Left ventricle myocardium inferior (tissue), 1 donor: ENCODE measurements at regions not wholly inside any gene's neighbourhood (a gene's known extent, or its start where the extent isn't known, plus 50 kb on each side); places are given as distances from the start of the nearest gene placed in this dataset.

Experiments used
- DNase-seq: peaks from one replicate; pipeline ENCODE4 v3.0.0-alpha.2; 2020
- H3K27ac ChIP-seq: fragments of 200-600 bp; replicated peaks from 2 replicates; pipeline ENCODE4 v1.8.0; 2021
- H3K27me3 ChIP-seq: fragments of 200-600 bp; 2 replicates; pipeline ENCODE4 v1.8.0; 2021; ENCODE audit warnings: low read depth
- H3K36me3 ChIP-seq: fragments of 200-600 bp; 2 replicates; pipeline ENCODE4 v1.8.0; 2021
- H3K4me1 ChIP-seq: fragments of 200-600 bp; 2 replicates; pipeline ENCODE4 v1.8.0; 2021
- H3K4me3 ChIP-seq: fragments of 200-600 bp; 2 replicates; pipeline ENCODE4 v1.8.0; 2021; ENCODE audit warnings: mild to moderate bottlenecking, moderate library complexity
- H3K9me3 ChIP-seq: fragments of 200-600 bp; replicated peaks from 2 replicates; pipeline ENCODE4 v1.8.0; 2021
- CTCF ChIP-seq: fragments of 200-600 bp; IDR thresholded peaks from 2 replicates; pipeline ENCODE4 v1.8.0; 2021; ENCODE audit warnings: antibody characterized with exemption, mild to moderate bottlenecking, borderline replicate concordance
- intact Hi-C: fragments of 100-400 bp; cut with micrococcal nuclease; formaldehyde crosslinking; loops from one replicate; pipeline ENCODE4 v1.11.0; 2022
- donor health status: DM: no; HTN: yes; CAD: no; lungs with severe emphysema.

- no peak for TF ChIP-seq CTCF
- Histone ChIP-seq H3K36me3 (no peaks in the 10 kb centered on the region), H3K27me3 (no peaks in the 10 kb centered on the region)
These were observed 296.1 kb downstream of the ARAP2 start for GRCh38 chr4:35948171-35948570.

GRCh38 chr4:35950442-35950841, 293.9 kb downstream of the ARAP2 start:
- Histone ChIP-seq H3K36me3 (no peaks in the 10 kb centered on the region), H3K4me1 (no peaks in the 10 kb centered on the region), H3K9me3 (peaks cover 53% of the 10 kb centered on the region), H3K4me3 (no peak overlapping the region), H3K27me3 (no peaks in the 10 kb centered on the region), H3K27ac (no peak overlapping the region)
- intact Hi-C loops: no loop called here
- DNase-seq: no peak
- no peak for TF ChIP-seq CTCF

More at GRCh38 chr4:35948171-35948570, 296.1 kb downstream of the ARAP2 start:
- Histone ChIP-seq H3K27ac (no peak overlapping the region), H3K9me3 (peaks cover 33% of the 10 kb centered on the region), H3K4me3 (no peak overlapping the region), H3K4me1 (no peaks in the 10 kb centered on the region)
- intact Hi-C loops: no loop called here
- no peak for DNase-seq

GRCh38 chr4:35952751-35953150, 291.6 kb downstream of the ARAP2 start:
- TF ChIP-seq CTCF: no peak
- H3K27me3 ChIP-seq: no peaks in the 10 kb centered on the region
- no peak overlapping the region for H3K4me3 ChIP-seq
- DNase-seq: no peak
- no peak overlapping the region for H3K27ac ChIP-seq
- H3K36me3 ChIP-seq: no peaks in the 10 kb centered on the region
- peaks cover 71% of the 10 kb centered on the region for H3K9me3 ChIP-seq
- H3K4me1 ChIP-seq: no peaks in the 10 kb centered on the region
- intact Hi-C loops: no loop called here

- TF ChIP-seq CTCF: no peak
- H3K36me3 ChIP-seq: no peaks in the 10 kb centered on the region
- DNase-seq: no peak
- no peak overlapping the region for H3K27ac ChIP-seq
- intact Hi-C loops: no loop called here
- H3K4me1 ChIP-seq: no peaks in the 10 kb centered on the region
- H3K4me3 ChIP-seq: no peak overlapping the region
- H3K27me3 ChIP-seq: no peaks in the 10 kb centered on the region
- no peaks in the 10 kb centered on the region for H3K9me3 ChIP-seq
These were observed 280.9 kb downstream of the ARAP2 start for GRCh38 chr4:35963383-35963782.

- Histone ChIP-seq H3K4me3 (no peak overlapping the region), H3K27me3 (no peaks in the 10 kb centered on the region), H3K36me3 (no peaks in the 10 kb centered on the region), H3K4me1 (no peaks in the 10 kb centered on the region), H3K9me3 (no peaks in the 10 kb centered on the region), H3K27ac (no peak overlapping the region)
- no peak for DNase-seq
- no peak for TF ChIP-seq CTCF
- intact Hi-C loops: no loop called here
These were observed 280.3 kb downstream of the ARAP2 start for GRCh38 chr4:35963974-35964515.
